Activated B cell treated with CpG ODN at 0.5 μM for 24 hours (primary cell): ENCODE measurements at regions not wholly inside any gene's neighbourhood (a gene's known extent, or its start where the extent isn't known, plus 50 kb on each side); places are given as distances from the start of the nearest gene placed in this dataset.

Experiments used
- ATAC-seq: fragments of 200-7000 bp; cut with Tn5 transposase; one replicate; pipeline ENCODE4 v1.10.0; 2021; ENCODE audit warnings: low read depth, mild to moderate bottlenecking, moderate library complexity
- CTCF ChIA-PET: fragments of 350-600 bp; sonication (Branson Sonifier 250); formaldehyde crosslinking; loops from one replicate; lab custom pipeline; 2021; ENCODE audit warnings: antibody characterized with exemption; lab: Charles Lee
- POLR2A ChIA-PET: fragments of 350-600 bp; sonication (Branson Sonifier 250); formaldehyde crosslinking; loops from one replicate; lab custom pipeline; 2021; ENCODE audit warnings: antibody characterized with exemption; lab: Charles Lee
- DNase-seq: peaks from one replicate; pipeline ENCODE4 v3.0.0; 2022
- H3K27ac Mint-ChIP-seq: one replicate; pipeline ENCODE4 v1.8.0; 2020; ENCODE audit warnings: mixed read lengths
- H3K27me3 Mint-ChIP-seq: one replicate; pipeline ENCODE4 v1.8.0; 2021; ENCODE audit warnings: mixed read lengths
- H3K36me3 Mint-ChIP-seq: one replicate; pipeline ENCODE4 v1.8.0; 2021; ENCODE audit warnings: low read depth, mixed read lengths
- H3K4me1 Mint-ChIP-seq: one replicate; pipeline ENCODE4 v1.8.0; 2021; ENCODE audit warnings: mixed read lengths
- H3K4me3 Mint-ChIP-seq: one replicate; pipeline ENCODE4 v1.8.0; 2020; ENCODE audit warnings: mild to moderate bottlenecking, mixed read lengths
- H3K9me3 Mint-ChIP-seq: one replicate; pipeline ENCODE4 v1.8.0; 2020; ENCODE audit warnings: mixed read lengths
- intact Hi-C: fragments of 100-400 bp; cut with micrococcal nuclease; formaldehyde crosslinking; loops from one replicate; pipeline ENCODE4 v1.15.1; 2024
- TF ChIP-seq, protein P1 (sequence below): fragments of 200-600 bp; IDR thresholded peaks from one replicate; pipeline ENCODE4 v1.8.0; 2022; ENCODE audit warnings: antibody characterized with exemption, mild to moderate bottlenecking

DNA sequence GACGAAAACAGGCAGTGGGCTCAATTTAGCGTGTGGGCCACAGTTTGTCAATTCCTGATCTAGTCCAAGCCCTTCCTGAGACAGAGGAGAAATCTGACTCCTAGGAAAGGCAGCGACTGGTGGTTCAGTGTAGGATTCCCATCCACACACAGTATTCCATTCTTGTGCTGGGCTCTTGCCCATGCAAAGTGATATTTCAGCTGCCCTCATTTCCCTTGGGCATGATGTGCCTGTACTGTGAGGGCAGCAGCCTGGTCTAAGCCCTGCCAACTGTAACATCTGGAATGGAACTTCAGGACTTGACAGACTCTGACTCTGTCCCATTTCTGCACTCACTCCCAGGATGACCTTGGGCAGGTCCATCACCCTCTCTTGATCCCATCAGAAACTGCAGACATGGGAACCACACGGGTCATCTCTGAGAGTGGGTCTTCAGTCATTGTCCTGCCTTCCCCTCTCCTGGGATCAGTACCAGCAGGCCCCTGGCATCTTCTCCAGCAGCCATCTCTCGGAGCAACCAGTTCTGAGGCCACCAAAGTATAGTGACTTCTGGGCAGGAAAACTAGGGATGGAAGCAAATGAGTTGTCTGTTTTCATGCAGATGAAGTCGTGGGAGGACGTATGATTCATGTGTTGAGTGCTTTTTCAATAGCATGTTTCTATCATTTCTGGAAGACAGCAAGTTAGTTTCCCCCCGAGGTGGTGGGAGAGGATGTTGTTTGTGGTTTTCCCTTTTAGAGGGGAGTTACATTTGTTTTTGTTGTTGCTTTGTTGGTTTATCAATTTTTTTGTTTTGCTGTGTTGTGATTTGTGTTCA lies 54.2 kb upstream of the BCL2L14 start:
- CTCF ChIA-PET: no interaction called here
- POLR2A ChIA-PET: no interaction called here
- Mint-ChIP-seq H3K4me3 (no peak overlapping the region), H3K27me3 (no peaks in the 10 kb centered on the region), H3K4me1 (peaks cover 15% of the 10 kb centered on the region), H3K27ac (no peak overlapping the region), H3K9me3 (no peaks in the 10 kb centered on the region), H3K36me3 (no peaks in the 10 kb centered on the region)
- DNase-seq (no peak), ATAC-seq (no peak)
- TF ChIP-seq, protein P1, sequence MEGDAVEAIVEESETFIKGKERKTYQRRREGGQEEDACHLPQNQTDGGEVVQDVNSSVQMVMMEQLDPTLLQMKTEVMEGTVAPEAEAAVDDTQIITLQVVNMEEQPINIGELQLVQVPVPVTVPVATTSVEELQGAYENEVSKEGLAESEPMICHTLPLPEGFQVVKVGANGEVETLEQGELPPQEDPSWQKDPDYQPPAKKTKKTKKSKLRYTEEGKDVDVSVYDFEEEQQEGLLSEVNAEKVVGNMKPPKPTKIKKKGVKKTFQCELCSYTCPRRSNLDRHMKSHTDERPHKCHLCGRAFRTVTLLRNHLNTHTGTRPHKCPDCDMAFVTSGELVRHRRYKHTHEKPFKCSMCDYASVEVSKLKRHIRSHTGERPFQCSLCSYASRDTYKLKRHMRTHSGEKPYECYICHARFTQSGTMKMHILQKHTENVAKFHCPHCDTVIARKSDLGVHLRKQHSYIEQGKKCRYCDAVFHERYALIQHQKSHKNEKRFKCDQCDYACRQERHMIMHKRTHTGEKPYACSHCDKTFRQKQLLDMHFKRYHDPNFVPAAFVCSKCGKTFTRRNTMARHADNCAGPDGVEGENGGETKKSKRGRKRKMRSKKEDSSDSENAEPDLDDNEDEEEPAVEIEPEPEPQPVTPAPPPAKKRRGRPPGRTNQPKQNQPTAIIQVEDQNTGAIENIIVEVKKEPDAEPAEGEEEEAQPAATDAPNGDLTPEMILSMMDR: no peak
- intact Hi-C loops: no loop called here

DNA sequence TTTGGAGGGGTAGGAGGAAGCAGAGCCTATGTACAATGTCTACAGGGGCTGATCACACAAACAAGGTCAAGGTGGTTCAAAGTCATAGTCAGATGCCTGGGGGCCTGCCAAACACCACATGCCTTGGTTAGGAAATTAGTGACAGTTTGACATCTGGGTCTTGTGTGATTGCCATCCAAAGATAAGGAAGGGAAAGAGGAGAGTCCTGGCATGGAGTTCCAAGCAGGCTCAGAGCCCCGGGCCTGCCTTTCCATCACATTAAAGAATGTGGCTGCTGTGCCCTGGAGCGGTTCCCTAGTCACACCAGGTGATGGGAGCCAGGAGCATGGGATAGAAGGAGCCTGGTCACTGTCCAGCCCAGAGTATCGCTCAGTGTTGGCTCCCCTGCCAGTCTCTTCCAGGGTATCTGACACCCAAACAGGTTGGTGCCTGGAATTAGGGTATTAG lies 53.6 kb upstream of the BCL2L14 start:
- Mint-ChIP-seq H3K27me3 (no peaks in the 10 kb centered on the region), H3K36me3 (no peaks in the 10 kb centered on the region), H3K4me3 (no peak overlapping the region), H3K27ac (no peak overlapping the region), H3K4me1 (peaks cover 16% of the 10 kb centered on the region), H3K9me3 (no peaks in the 10 kb centered on the region)
- intact Hi-C loops: no loop called here
- ChIA-PET CTCF (interaction anchor here (0.9 kb wide), 1 partner anchor 438 kb away, joined by 3 read pairs; no protein-coding TSS in a partner anchor), POLR2A (no interaction called here)
- DNase-seq (no peak), ATAC-seq (no peak)
- TF ChIP-seq, protein P1: no peak

DNA sequence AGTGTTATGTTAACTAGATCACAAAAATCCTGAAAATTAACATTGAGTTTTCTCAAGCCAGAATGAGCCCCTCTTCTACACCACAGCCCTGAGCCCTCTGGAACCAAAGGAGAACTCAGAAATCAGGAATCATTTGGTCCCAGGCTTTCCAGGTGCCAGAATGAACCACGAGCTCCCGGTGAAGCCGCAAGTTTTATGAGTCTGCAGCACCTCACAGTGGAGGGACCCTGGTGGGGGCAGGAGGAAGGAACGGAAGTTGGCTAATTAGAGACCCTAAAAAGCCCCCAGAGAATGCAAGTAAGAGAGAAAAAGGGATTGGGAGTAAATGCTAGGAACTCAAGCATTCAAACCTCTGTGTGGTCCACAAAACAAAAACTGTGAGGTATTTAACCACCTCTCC lies 52.9 kb upstream of the BCL2L14 start:
- ChIA-PET CTCF (interaction anchor here (0.9 kb wide), 1 partner anchor 439 kb away, joined by 3 read pairs; no protein-coding TSS in a partner anchor), POLR2A (no interaction called here)
- Mint-ChIP-seq H3K4me1 (peaks cover 16% of the 10 kb centered on the region), H3K36me3 (no peaks in the 10 kb centered on the region), H3K4me3 (no peak overlapping the region), H3K27me3 (no peaks in the 10 kb centered on the region), H3K9me3 (no peaks in the 10 kb centered on the region), H3K27ac (no peak overlapping the region)
- intact Hi-C loops: no loop called here
- ATAC-seq (no peak), DNase-seq (no peak)
- TF ChIP-seq, protein P1: no peak

DNA sequence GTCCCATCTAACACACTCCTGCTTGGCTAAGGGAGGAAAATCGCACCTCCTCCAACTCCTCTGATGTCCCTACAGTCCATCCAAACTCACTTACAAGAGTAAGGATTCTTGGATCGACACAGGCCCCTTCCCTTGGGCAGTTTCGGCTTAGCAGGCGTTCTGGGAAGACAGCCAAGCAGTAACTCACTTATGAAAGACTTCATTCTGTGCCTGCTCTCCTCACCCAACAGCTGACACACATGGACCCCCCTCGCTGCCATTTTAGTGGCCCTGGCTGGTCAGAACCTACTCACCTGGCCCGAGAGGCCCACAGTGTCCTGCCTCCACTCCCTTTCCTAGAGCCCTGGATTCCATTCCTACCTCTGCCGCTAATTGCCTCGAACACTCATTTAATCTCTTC lies 52.3 kb upstream of the BCL2L14 start:
- Mint-ChIP-seq H3K9me3 (no peaks in the 10 kb centered on the region), H3K27me3 (no peaks in the 10 kb centered on the region), H3K4me1 (peaks cover 22% of the 10 kb centered on the region), H3K4me3 (no peak overlapping the region), H3K36me3 (no peaks in the 10 kb centered on the region), H3K27ac (no peak overlapping the region)
- TF ChIP-seq, protein P1: no peak
- ATAC-seq (no peak), DNase-seq (no peak)
- CTCF ChIA-PET: no interaction called here
- intact Hi-C loops: no loop called here
- POLR2A ChIA-PET: no interaction called here

GRCh38 chr12:12019881-12020280 lies 50.9 kb upstream of the BCL2L14 start:
- no peak overlapping the region for H3K27ac Mint-ChIP-seq
- DNase-seq: no peak
- H3K4me1 Mint-ChIP-seq: peaks cover 36% of the 10 kb centered on the region
- no peaks in the 10 kb centered on the region for H3K9me3 Mint-ChIP-seq
- intact Hi-C loops: no loop called here
- TF ChIP-seq, protein P1: no peak
- POLR2A ChIA-PET: interaction anchor here (0.7 kb wide), 1 partner anchor 187 kb away, joined by 4 read pairs; no protein-coding TSS in a partner anchor
- ATAC-seq: no peak
- H3K36me3 Mint-ChIP-seq: no peaks in the 10 kb centered on the region
- no peaks in the 10 kb centered on the region for H3K27me3 Mint-ChIP-seq
- CTCF ChIA-PET: no interaction called here
- H3K4me3 Mint-ChIP-seq: no peak overlapping the region
